ENCODE measurements at regions not wholly inside any gene's neighbourhood (a gene's known extent, or its start where the extent isn't known, plus 50 kb on each side); places are given as distances from the start of the nearest gene placed in this dataset.

DNA sequence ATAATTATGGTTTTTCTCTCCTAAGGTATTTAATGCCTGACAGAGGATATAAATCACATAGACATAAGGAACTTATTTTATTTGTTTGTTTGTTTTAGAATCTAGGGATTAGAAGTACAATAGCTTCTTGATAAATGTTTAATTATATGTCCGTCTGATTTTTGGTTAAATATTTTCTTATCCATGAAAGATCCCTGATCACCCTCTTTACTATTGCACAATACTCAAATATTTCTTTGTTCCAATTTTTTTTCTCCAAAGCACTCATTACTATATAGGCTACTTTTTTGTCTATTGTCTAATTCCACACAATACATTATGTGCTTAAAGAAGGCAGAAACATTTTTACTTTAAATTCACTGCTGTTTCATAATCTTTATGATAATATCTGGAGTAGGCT is 875.8 kb downstream of the TDRD15 start:
- TF ChIP-seq POLR2AphosphoS5 (IDR thresholded peaks at IDR 0.05; ENCODE audit: low read depth, low read length) = no peak
- no peak for TF ChIP-seq TAF1 (IDR thresholded peaks at IDR 0.05; ENCODE audit: borderline replicate concordance, insufficient read depth, low read length)

All from PFSK-1 (cell line).